AG10803 (cell line): ENCODE measurements at regions not wholly inside any gene's neighbourhood (a gene's known extent, or its start where the extent isn't known, plus 50 kb on each side); places are given as distances from the start of the nearest gene placed in this dataset.

ENCODE experiments used
- DNase-seq: peaks from one replicate; pipeline ENCODE4 v3.0.0; 2010; ENCODE audit warnings: low read depth
- H3K4me3 ChIP-seq: 2 replicates; pipeline ENCODE4 v1.5.1; 2011; ENCODE audit warnings: mild to moderate bottlenecking, low read length, control low read depth
- TF ChIP-seq, protein P1 (sequence below): conservative IDR thresholded peaks from 2 replicates; pipeline ENCODE4 v1.5.1; 2011; ENCODE audit warnings: mild to moderate bottlenecking, low read length, control low read depth, inconsistent platforms

DNA sequence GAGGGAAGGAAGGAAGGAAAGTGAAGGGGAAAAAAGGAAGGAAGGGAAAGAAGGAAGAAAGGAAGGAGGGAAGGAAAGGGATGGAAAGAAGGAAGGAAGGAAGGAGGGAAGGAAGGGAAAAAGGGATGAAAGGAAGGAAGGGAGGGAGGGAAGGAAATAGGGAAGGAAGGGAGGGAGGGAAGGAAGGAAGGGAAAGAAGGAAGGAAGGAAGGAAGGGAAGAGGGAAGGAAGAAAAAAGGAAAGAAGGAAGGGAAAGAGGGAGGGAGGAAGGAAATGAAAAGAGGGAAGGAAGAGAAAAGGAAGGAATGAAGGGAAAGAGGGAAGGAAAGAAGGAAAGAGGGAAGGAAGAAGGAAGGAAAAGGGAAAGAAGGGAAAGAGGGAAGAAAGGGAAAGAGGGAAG, 136.9 kb downstream of the BARX1 start:
- no peak overlapping the region for H3K4me3 ChIP-seq
- TF ChIP-seq, protein P1, sequence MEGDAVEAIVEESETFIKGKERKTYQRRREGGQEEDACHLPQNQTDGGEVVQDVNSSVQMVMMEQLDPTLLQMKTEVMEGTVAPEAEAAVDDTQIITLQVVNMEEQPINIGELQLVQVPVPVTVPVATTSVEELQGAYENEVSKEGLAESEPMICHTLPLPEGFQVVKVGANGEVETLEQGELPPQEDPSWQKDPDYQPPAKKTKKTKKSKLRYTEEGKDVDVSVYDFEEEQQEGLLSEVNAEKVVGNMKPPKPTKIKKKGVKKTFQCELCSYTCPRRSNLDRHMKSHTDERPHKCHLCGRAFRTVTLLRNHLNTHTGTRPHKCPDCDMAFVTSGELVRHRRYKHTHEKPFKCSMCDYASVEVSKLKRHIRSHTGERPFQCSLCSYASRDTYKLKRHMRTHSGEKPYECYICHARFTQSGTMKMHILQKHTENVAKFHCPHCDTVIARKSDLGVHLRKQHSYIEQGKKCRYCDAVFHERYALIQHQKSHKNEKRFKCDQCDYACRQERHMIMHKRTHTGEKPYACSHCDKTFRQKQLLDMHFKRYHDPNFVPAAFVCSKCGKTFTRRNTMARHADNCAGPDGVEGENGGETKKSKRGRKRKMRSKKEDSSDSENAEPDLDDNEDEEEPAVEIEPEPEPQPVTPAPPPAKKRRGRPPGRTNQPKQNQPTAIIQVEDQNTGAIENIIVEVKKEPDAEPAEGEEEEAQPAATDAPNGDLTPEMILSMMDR = no peak
- DNase-seq = no peak

- no peak for DNase-seq
- no peak overlapping the region for H3K4me3 ChIP-seq
- TF ChIP-seq, protein P1 = no peak
Observed at GRCh38 chr9:93815677-93816076, 139.5 kb downstream of the BARX1 start.

- no peak overlapping the region for H3K4me3 ChIP-seq
- no peak for DNase-seq
- TF ChIP-seq, protein P1 = no peak
Observed at GRCh38 chr9:93815135-93815534, 140.0 kb downstream of the BARX1 start.

- DNase-seq = no peak
- TF ChIP-seq, protein P1 = no peak
- no peak overlapping the region for H3K4me3 ChIP-seq
Observed at GRCh38 chr9:93814077-93814956, 140.8 kb downstream of the BARX1 start.

- TF ChIP-seq, protein P1 = no peak
- DNase-seq = no peak
- no peak overlapping the region for H3K4me3 ChIP-seq
Observed at GRCh38 chr9:93813221-93814076, 141.7 kb downstream of the BARX1 start.

DNA sequence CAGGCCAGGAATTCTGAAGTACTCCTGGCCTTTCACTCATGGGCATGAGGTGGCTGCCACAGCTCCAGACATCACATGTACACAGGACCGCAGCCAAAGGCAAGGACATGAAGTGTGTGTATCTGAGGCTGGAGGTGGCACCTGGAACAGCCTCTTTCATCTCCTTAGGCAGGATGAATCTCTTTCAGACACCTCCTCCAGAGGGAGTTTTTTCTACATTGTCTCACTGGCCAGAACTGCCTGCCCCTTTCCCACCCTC, 142.8 kb downstream of the BARX1 start:
- no peak overlapping the region for H3K4me3 ChIP-seq
- no peak for DNase-seq
- TF ChIP-seq, protein P1 = no peak
